Cardiac septum (tissue), 1 donor: ENCODE measurements at regions not wholly inside any gene's neighbourhood (a gene's known extent, or its start where the extent isn't known, plus 50 kb on each side); places are given as distances from the start of the nearest gene placed in this dataset.

Experiments
- DNase-seq: peaks from one replicate; pipeline ENCODE4 v3.0.0-alpha.2; 2020; ENCODE audit warnings: low spot score
- intact Hi-C: fragments of 100-400 bp; cut with DNase I; formaldehyde crosslinking; loops from one replicate; pipeline ENCODE4 v1.14.0; 2022
- donor health status: DM: no; HTN: no; CAD: no.

- DNase-seq: peak; percentile 39
- intact Hi-C loops: no loop called here
These were observed 75.7 kb downstream of the MRPL14 start for GRCh38 chr6:44051515-44051914.

DNA sequence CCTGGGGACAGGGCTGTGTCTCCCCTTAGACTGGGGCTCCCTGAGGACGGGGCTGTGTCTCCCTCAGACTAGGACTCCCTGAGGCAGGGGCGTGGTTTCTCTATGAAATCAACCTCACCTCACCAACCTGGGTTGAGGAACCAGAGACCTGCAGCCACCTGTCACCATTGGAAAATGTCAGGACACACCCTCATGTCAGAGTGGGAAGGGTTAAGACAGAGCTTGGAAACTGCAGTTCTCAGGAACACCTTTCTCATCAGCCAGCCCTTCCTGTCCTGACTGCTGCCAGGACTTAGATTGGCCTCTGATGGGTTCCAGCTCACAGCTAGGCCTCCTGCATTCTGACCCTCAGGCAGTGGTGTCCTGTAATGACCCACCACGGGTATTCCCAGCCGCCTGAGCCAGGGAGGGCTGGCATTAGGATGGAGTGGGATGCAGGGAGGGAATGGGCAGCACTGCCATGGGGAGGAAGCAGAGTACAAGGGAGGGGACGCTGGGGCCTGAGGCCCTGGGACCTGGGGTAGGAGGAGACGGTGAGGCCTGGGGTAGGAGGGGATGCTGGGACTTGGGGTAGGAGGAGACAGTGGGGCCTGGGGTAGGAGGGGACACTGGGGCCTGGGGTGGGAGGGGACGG, 76.3 kb downstream of the MRPL14 start:
- intact Hi-C loops: no loop called here

GRCh38 chr6:44049989-44050871, 77.0 kb downstream of the MRPL14 start:
- DNase-seq: peak; percentile 56
- intact Hi-C loops: loop anchor here (5.0 kb wide), 2 partner anchors 43 to 58 kb away; no protein-coding TSS in a partner anchor

More for the DNA sequence above, 76.3 kb downstream of the MRPL14 start:
- DNase-seq: peak; percentile 77

- DNase-seq: peak; percentile 66
- intact Hi-C loops: loop anchor here (5.0 kb wide), 2 partner anchors 42 to 57 kb away; no protein-coding TSS in a partner anchor
These were observed 77.9 kb downstream of the MRPL14 start for GRCh38 chr6:44049163-44049988.

GRCh38 chr6:44048277-44048676, 79.0 kb downstream of the MRPL14 start:
- peak; percentile 44 for DNase-seq
- intact Hi-C loops: loop anchor here (5.0 kb wide), 2 partner anchors 41 to 56 kb away; no protein-coding TSS in a partner anchor

GRCh38 chr6:44047801-44048200, 79.5 kb downstream of the MRPL14 start:
- intact Hi-C loops: loop anchor here (5.0 kb wide), 2 partner anchors 40 to 56 kb away; no protein-coding TSS in a partner anchor
- peak; percentile 63 for DNase-seq

GRCh38 chr6:44047179-44047546, 80.1 kb downstream of the MRPL14 start:
- intact Hi-C loops: loop anchor here (5.0 kb wide), 2 partner anchors 40 to 55 kb away; no protein-coding TSS in a partner anchor

GRCh38 chr6:44046516-44047178, 80.6 kb downstream of the MRPL14 start:
- DNase-seq: peak; percentile 68

More at GRCh38 chr6:44047179-44047546, 80.1 kb downstream of the MRPL14 start:
- no peak for DNase-seq

DNA sequence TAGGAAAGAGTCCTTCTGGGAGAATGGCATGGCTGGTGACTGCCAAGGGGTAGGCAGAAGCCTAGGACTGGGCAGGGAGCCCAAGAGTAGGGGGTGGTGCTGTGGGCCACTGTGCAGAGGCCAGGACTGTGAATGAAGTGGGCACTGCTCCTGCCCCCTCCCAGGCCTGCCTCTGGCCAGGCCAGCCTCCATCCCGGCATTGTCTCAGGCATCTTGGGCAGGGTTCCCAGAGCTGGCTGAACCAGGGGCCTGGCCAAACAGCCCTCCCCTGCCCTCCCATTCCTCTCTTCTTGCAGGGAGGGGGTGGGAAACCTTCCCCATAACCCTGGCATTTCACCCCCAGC, 81.6 kb downstream of the MRPL14 start:
- intact Hi-C loops: loop anchor here (5.0 kb wide), 2 partner anchors 38 to 53 kb away; no protein-coding TSS in a partner anchor
- peak; percentile 87 for DNase-seq

More at GRCh38 chr6:44046516-44047178, 80.6 kb downstream of the MRPL14 start:
- intact Hi-C loops: loop anchor here (5.0 kb wide), 2 partner anchors 39 to 54 kb away; no protein-coding TSS in a partner anchor

- no peak for DNase-seq
- intact Hi-C loops: loop anchor here (5.0 kb wide), 2 partner anchors 38 to 53 kb away; no protein-coding TSS in a partner anchor
These were observed 82.1 kb downstream of the MRPL14 start for GRCh38 chr6:44044940-44045671.

DNA sequence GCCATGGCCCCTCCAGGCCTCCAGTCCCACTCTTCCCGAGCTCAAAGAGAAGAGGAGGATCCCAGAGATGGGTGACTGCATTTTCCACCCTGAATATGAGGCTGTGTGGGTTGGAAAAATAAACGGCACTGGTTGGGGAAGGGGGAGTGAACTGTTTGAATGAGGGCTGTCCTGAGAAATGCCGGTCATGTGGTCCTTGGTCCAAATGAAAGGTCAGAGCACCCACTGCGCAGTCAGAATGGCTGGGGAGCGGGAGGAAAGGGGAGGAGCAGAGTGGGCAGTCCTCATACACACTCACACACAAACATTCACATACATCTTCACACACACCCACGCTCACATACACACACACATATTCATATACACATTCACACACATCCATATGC, 83.1 kb downstream of the MRPL14 start:
- intact Hi-C loops: no loop called here
- peak; percentile 53 for DNase-seq

- intact Hi-C loops: no loop called here
- peak; percentile 71 for DNase-seq
These were observed 83.6 kb downstream of the MRPL14 start for GRCh38 chr6:44043479-44044153.

DNA sequence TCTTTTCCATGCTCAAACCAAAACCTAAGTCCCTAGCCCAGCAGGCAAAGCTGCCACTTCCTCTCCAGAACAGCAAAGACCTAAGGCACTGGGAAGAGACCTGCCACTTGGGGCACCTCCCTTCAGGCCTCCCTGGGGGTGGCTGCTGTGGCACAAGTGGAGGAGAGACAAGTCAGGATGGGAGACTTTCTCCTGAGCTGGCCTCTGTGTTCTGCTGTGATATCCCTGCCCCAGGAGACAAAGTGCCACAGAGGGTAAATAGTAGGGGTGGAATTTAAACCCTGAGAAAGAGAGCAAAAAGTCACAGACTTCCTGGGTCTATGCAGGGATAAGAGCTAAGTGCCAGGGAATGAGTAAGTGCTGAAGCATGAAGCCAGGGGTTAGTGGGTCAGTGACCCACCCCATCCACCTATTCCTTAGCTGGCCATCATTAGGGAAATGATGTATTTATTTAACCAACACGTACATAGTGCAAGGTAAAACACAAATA, 84.2 kb downstream of the MRPL14 start:
- intact Hi-C loops: no loop called here

DNA sequence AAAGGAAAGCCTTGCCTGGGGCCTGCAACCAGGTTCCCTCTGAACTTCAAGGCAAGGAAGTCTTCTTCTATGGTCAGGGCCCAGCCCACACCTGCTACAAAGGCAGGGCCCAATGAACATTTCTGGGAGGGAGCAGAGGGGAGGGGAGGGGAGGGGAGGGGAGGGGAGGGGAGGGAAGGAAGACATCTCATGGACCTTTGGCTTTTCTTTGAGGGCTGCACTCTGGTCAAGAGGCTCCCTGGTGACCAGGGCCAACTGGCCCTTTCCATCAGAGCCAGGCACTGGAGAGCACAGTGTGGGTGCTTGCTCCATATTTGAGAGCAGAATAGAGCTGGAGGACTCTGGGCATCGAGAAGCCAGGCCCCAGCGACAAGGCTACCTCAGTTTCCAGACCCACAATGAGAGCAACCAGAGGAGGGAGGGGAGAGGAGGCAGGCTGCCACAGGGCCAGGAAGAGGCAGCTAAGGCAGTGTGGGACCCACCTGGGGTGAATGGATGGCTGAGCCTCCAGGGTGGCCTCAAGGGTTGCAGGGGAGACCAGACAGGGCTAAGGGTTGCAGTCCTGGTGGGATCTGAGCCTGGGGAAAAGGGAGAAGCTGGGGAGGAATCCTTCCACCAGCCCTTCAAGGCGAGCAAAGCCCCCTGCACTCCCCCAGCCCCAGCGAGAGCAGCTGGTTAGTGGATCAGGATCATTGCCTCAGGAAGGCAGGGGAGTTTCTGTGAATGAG, 84.8 kb downstream of the MRPL14 start:
- peak; percentile 43 for DNase-seq
- intact Hi-C loops: no loop called here

More for the DNA sequence above, 84.2 kb downstream of the MRPL14 start:
- no peak for DNase-seq

- intact Hi-C loops: no loop called here
- DNase-seq: peak; percentile 71
These were observed 85.6 kb downstream of the MRPL14 start for GRCh38 chr6:44041461-44042260.

DNA sequence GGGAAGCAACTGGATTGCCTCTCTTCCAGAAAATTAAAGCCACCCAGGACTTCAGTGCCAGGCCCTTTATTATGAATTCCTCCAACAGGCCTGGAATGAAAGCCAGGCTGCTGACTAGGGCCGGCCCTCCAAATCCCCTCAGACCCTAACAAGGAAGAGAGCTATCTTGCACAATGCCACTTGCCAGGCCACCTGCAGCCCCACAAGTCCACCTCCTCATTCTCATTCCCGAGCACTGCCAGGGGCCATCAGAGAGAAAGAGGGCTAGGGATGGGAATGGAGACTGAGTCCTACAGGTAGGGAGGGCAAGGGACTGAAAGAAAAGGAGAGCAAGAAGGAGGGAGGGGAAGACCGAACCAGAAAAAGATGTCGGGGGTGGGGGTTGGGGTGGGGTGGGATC, 86.5 kb downstream of the MRPL14 start:
- intact Hi-C loops: no loop called here
- DNase-seq: peak; percentile 50
